Epithelial cell of proximal tubule (primary cell): ENCODE measurements at regions not wholly inside any gene's neighbourhood (a gene's known extent, or its start where the extent isn't known, plus 50 kb on each side); places are given as distances from the start of the nearest gene placed in this dataset.

Experiments used
- DNase-seq: peaks from one replicate; pipeline ENCODE4 v3.0.0-alpha.2; 2011; ENCODE audit warnings: low read depth
- H3K4me3 ChIP-seq: 2 replicates; pipeline ENCODE4 v1.5.1; 2011; ENCODE audit warnings: low read depth, mild to moderate bottlenecking, low read length
- TF ChIP-seq, protein P1 (sequence below): conservative IDR thresholded peaks from 2 replicates; pipeline ENCODE4 v1.5.1; 2012; ENCODE audit warnings: low read depth, mild to moderate bottlenecking, low read length

GRCh38 chr2:175769200-175769599 lies 232.9 kb downstream of the LNPK start:
- no peak overlapping the region for H3K4me3 ChIP-seq
- DNase-seq = no peak
- TF ChIP-seq, protein P1, sequence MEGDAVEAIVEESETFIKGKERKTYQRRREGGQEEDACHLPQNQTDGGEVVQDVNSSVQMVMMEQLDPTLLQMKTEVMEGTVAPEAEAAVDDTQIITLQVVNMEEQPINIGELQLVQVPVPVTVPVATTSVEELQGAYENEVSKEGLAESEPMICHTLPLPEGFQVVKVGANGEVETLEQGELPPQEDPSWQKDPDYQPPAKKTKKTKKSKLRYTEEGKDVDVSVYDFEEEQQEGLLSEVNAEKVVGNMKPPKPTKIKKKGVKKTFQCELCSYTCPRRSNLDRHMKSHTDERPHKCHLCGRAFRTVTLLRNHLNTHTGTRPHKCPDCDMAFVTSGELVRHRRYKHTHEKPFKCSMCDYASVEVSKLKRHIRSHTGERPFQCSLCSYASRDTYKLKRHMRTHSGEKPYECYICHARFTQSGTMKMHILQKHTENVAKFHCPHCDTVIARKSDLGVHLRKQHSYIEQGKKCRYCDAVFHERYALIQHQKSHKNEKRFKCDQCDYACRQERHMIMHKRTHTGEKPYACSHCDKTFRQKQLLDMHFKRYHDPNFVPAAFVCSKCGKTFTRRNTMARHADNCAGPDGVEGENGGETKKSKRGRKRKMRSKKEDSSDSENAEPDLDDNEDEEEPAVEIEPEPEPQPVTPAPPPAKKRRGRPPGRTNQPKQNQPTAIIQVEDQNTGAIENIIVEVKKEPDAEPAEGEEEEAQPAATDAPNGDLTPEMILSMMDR = no peak

- no peak for DNase-seq
- no peak overlapping the region for H3K4me3 ChIP-seq
- TF ChIP-seq, protein P1 = no peak
Observed at GRCh38 chr2:175766880-175767279, 235.2 kb downstream of the LNPK start.

- TF ChIP-seq, protein P1 = no peak
- H3K4me3 ChIP-seq = no peak overlapping the region
- no peak for DNase-seq
Observed at GRCh38 chr2:175755656-175756386, 246.2 kb downstream of the LNPK start.

DNA sequence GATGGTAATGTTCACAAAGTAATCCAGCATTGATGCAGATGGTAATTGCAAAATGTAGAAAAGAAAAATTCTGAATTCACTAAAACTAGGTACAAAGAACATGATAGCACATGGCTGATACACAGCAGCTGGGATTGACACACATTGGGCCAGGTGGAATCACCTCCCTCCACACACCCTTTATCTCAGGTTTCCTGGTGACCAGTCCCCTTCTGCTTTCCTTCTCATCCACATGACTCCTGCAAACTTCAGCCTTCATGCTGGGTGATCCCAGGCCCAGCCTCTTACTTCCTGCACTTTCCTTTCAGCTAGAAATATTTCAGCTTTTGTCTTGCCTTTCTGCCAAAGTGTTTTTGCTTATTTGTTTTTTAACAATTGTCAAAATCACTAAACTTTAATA lies 246.9 kb downstream of the LNPK start:
- H3K4me3 ChIP-seq = no peak overlapping the region
- no peak for DNase-seq
- TF ChIP-seq, protein P1 = no peak

DNA sequence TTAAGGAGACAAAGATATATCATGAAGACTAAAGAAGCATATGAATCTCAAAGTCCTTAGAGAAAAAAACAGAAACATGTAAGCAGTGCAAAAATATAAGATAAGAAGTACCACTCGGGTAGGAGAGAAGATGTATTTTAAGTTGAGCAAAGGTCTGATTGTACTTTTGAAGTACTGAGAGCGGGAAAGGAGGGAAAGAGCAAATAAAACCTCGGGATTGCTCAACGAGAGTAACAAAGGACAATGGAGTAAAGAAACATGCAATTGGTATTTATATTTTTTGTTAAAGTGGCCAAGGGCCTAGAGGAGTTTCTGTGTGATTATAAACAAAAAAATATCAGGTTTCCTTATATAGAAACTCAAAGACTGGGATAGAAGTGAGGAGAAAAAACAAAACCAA lies 251.9 kb downstream of the LNPK start:
- H3K4me3 ChIP-seq = no peak overlapping the region
- DNase-seq = no peak
- TF ChIP-seq, protein P1 = no peak

GRCh38 chr2:175745911-175746310 lies 256.2 kb downstream of the LNPK start:
- no peak for DNase-seq
- no peak overlapping the region for H3K4me3 ChIP-seq
- TF ChIP-seq, protein P1 = no peak

- TF ChIP-seq, protein P1 = no peak
- DNase-seq = no peak
Observed at GRCh38 chr2:175744000-175744399, 258.1 kb downstream of the LNPK start.

More at GRCh38 chr2:175744000-175744399, 258.1 kb downstream of the LNPK start:
- H3K4me3 ChIP-seq = no peak overlapping the region
